ENCODE measurements at regions not wholly inside any gene's neighbourhood (a gene's known extent, or its start where the extent isn't known, plus 50 kb on each side); places are given as distances from the start of the nearest gene placed in this dataset. TPM values are rescaled to one million over a fixed set of nuclear protein-coding genes. Genes with fewer than 3 reads are reported as not detected.
"Not testable (repeated sequence)": the region's sequence is repeated elsewhere in the genome, so short reads cannot be mapped to it uniquely, and the experiment has no call there.

- DNase-seq (ENCODE audit: low read depth); H3K4me3 ChIP-seq (ENCODE audit: low read depth, low read length): not testable (repeated sequence)
Observed at GRCh38 chr14:19311023-19311422, 123.1 kb downstream of the POTEG start.

- DNase-seq (ENCODE audit: low read depth), result not testable (repeated sequence)
Observed at GRCh38 chr14:19330678-19331077, 103.5 kb downstream of the POTEG start.

GRCh38 chr14:19337232-19338059, 96.7 kb downstream of the POTEG start:
- DNase-seq (ENCODE audit: low read depth), result not testable (repeated sequence)

More at GRCh38 chr14:19330678-19331077, 103.5 kb downstream of the POTEG start:
- H3K4me3 ChIP-seq (ENCODE audit: low read depth, low read length), result not testable (repeated sequence)

GRCh38 chr14:19338060-19338372, 96.1 kb downstream of the POTEG start:
- not testable (repeated sequence) for DNase-seq (ENCODE audit: low read depth); H3K4me3 ChIP-seq (ENCODE audit: low read depth, low read length)

More at GRCh38 chr14:19337232-19338059, 96.7 kb downstream of the POTEG start:
- H3K4me3 ChIP-seq (ENCODE audit: low read depth, low read length), result not testable (repeated sequence)

- H3K4me3 ChIP-seq (ENCODE audit: low read depth, low read length); DNase-seq (ENCODE audit: low read depth): not testable (repeated sequence)
Observed at GRCh38 chr14:19340976-19341375, 93.2 kb downstream of the POTEG start.

- DNase-seq (ENCODE audit: low read depth); H3K4me3 ChIP-seq (ENCODE audit: low read depth, low read length): not testable (repeated sequence)
Observed at GRCh38 chr14:19341627-19342026, 92.5 kb downstream of the POTEG start.

- not testable (repeated sequence) for H3K4me3 ChIP-seq (ENCODE audit: low read depth, low read length); DNase-seq (ENCODE audit: low read depth)
Observed at GRCh38 chr14:19344261-19344660, 89.9 kb downstream of the POTEG start.

- not testable (repeated sequence) for H3K4me3 ChIP-seq (ENCODE audit: low read depth, low read length); DNase-seq (ENCODE audit: low read depth)
Observed at GRCh38 chr14:19344689-19345088, 89.5 kb downstream of the POTEG start.

GRCh38 chr14:19345298-19345911, 88.7 kb downstream of the POTEG start:
- not testable (repeated sequence) for H3K4me3 ChIP-seq (ENCODE audit: low read depth, low read length); DNase-seq (ENCODE audit: low read depth)

- not testable (repeated sequence) for H3K4me3 ChIP-seq (ENCODE audit: low read depth, low read length); DNase-seq (ENCODE audit: low read depth)
Observed at GRCh38 chr14:19346074-19346480, 88.1 kb downstream of the POTEG start.

GRCh38 chr14:19346636-19347035, 87.5 kb downstream of the POTEG start:
- DNase-seq (ENCODE audit: low read depth); H3K4me3 ChIP-seq (ENCODE audit: low read depth, low read length): not testable (repeated sequence)

GRCh38 chr14:19347112-19347511, 87.0 kb downstream of the POTEG start:
- H3K4me3 ChIP-seq (ENCODE audit: low read depth, low read length); DNase-seq (ENCODE audit: low read depth): not testable (repeated sequence)

Small RNAs in the stretch of these regions (small RNA-seq; reads per million reads assigned to genes)
- not detected for gene AL589743.6
